ENCODE measurements at regions not wholly inside any gene's neighbourhood (a gene's known extent, or its start where the extent isn't known, plus 50 kb on each side); places are given as distances from the start of the nearest gene placed in this dataset.

- TF ChIP-seq POLR2A (IDR thresholded peaks at IDR 0.05; ENCODE audit: low read length): no peak
- no peak for TF ChIP-seq GATA1 (IDR thresholded peaks at IDR 0.05; ENCODE audit: low read depth, low read length)
Observed at GRCh38 chr14:81625343-81625742, 91.7 kb upstream of the SEL1L start.

Measured in erythroblast (primary cell).